Activated CD4-positive, alpha-beta T cell treated with anti-CD3 and anti-CD28 coated beads, Interleukin-2, amount 10 ng/mL, durations not matched to agents 24 days and 14 days (primary cell): ENCODE measurements at regions not wholly inside any gene's neighbourhood (a gene's known extent, or its start where the extent isn't known, plus 50 kb on each side); places are given as distances from the start of the nearest gene placed in this dataset.

Experiments used
- DNase-seq: peaks from one replicate; pipeline ENCODE4 v3.0.0; 2022
- H3K27ac Mint-ChIP-seq: one replicate; pipeline ENCODE4 v1.8.0; 2022; ENCODE audit warnings: mild to moderate bottlenecking, mixed read lengths
- H3K27me3 Mint-ChIP-seq: one replicate; pipeline ENCODE4 v1.8.0; 2022; ENCODE audit warnings: mixed read lengths
- H3K36me3 Mint-ChIP-seq: one replicate; pipeline ENCODE4 v1.8.0; 2022; ENCODE audit warnings: low read depth, mild to moderate bottlenecking, mixed read lengths
- H3K4me1 Mint-ChIP-seq: one replicate; pipeline ENCODE4 v1.8.0; 2021; ENCODE audit warnings: mixed read lengths
- H3K4me3 Mint-ChIP-seq: one replicate; pipeline ENCODE4 v1.8.0; 2022; ENCODE audit warnings: mild to moderate bottlenecking, moderate library complexity, mixed read lengths
- H3K9me3 Mint-ChIP-seq: one replicate; pipeline ENCODE4 v1.8.0; 2021; ENCODE audit warnings: mixed read lengths
- intact Hi-C: fragments of 100-400 bp; cut with micrococcal nuclease; formaldehyde crosslinking; loops from one replicate; pipeline ENCODE4 v1.15.1; 2023

- intact Hi-C loops: no loop called here
- Mint-ChIP-seq H3K27ac (no peak overlapping the region), H3K9me3 (no peaks in the 10 kb centered on the region), H3K36me3 (no peaks in the 10 kb centered on the region), H3K4me1 (no peaks in the 10 kb centered on the region), H3K27me3 (no peaks in the 10 kb centered on the region), H3K4me3 (no peak overlapping the region)
- no peak for DNase-seq
These were observed 220.7 kb downstream of the PTH2R start for GRCh38 chr2:208627110-208627884.

GRCh38 chr2:208627916-208628315, 221.3 kb downstream of the PTH2R start:
- DNase-seq: no peak
- intact Hi-C loops: no loop called here
- Mint-ChIP-seq H3K27ac (no peak overlapping the region), H3K9me3 (no peaks in the 10 kb centered on the region), H3K4me1 (no peaks in the 10 kb centered on the region), H3K4me3 (no peak overlapping the region), H3K27me3 (no peaks in the 10 kb centered on the region), H3K36me3 (no peaks in the 10 kb centered on the region)

GRCh38 chr2:208638059-208638458, 231.5 kb downstream of the PTH2R start:
- Mint-ChIP-seq H3K27ac (no peak overlapping the region), H3K4me3 (no peak overlapping the region), H3K4me1 (no peaks in the 10 kb centered on the region)

GRCh38 chr2:208642125-208642779, 235.7 kb downstream of the PTH2R start:
- Mint-ChIP-seq H3K4me1 (no peaks in the 10 kb centered on the region), H3K36me3 (no peaks in the 10 kb centered on the region), H3K27me3 (no peaks in the 10 kb centered on the region), H3K9me3 (no peaks in the 10 kb centered on the region), H3K27ac (no peak overlapping the region), H3K4me3 (no peak overlapping the region)
- intact Hi-C loops: no loop called here
- no peak for DNase-seq

More at GRCh38 chr2:208638059-208638458, 231.5 kb downstream of the PTH2R start:
- H3K9me3 Mint-ChIP-seq: no peaks in the 10 kb centered on the region
- DNase-seq: no peak
- no peaks in the 10 kb centered on the region for H3K36me3 Mint-ChIP-seq
- intact Hi-C loops: no loop called here
- H3K27me3 Mint-ChIP-seq: no peaks in the 10 kb centered on the region

GRCh38 chr2:208643145-208643544, 236.6 kb downstream of the PTH2R start:
- no peak overlapping the region for H3K27ac Mint-ChIP-seq
- H3K27me3 Mint-ChIP-seq: no peaks in the 10 kb centered on the region
- no peak overlapping the region for H3K4me3 Mint-ChIP-seq
- no peaks in the 10 kb centered on the region for H3K9me3 Mint-ChIP-seq
- no peaks in the 10 kb centered on the region for H3K36me3 Mint-ChIP-seq
- no peaks in the 10 kb centered on the region for H3K4me1 Mint-ChIP-seq
- DNase-seq: no peak
- intact Hi-C loops: no loop called here

- Mint-ChIP-seq H3K27ac (no peak overlapping the region), H3K4me1 (no peaks in the 10 kb centered on the region), H3K4me3 (no peak overlapping the region), H3K9me3 (no peaks in the 10 kb centered on the region), H3K27me3 (no peaks in the 10 kb centered on the region), H3K36me3 (no peaks in the 10 kb centered on the region)
- DNase-seq: no peak
- intact Hi-C loops: no loop called here
These were observed 238.6 kb downstream of the PTH2R start for GRCh38 chr2:208645226-208645625.

- Mint-ChIP-seq H3K9me3 (no peaks in the 10 kb centered on the region), H3K4me1 (no peaks in the 10 kb centered on the region), H3K36me3 (no peaks in the 10 kb centered on the region), H3K27me3 (no peaks in the 10 kb centered on the region), H3K27ac (no peak overlapping the region), H3K4me3 (no peak overlapping the region)
- no peak for DNase-seq
- intact Hi-C loops: no loop called here
These were observed 241.8 kb downstream of the PTH2R start for GRCh38 chr2:208648368-208648767.

- intact Hi-C loops: no loop called here
- Mint-ChIP-seq H3K36me3 (no peaks in the 10 kb centered on the region), H3K9me3 (no peaks in the 10 kb centered on the region), H3K27ac (no peak overlapping the region), H3K27me3 (no peaks in the 10 kb centered on the region), H3K4me1 (no peaks in the 10 kb centered on the region), H3K4me3 (no peak overlapping the region)
- DNase-seq: no peak
These were observed 246.8 kb downstream of the PTH2R start for GRCh38 chr2:208653383-208653782.

- no peaks in the 10 kb centered on the region for H3K9me3 Mint-ChIP-seq
- H3K27me3 Mint-ChIP-seq: no peaks in the 10 kb centered on the region
- no peaks in the 10 kb centered on the region for H3K36me3 Mint-ChIP-seq
- H3K27ac Mint-ChIP-seq: no peak overlapping the region
- DNase-seq: no peak
- intact Hi-C loops: no loop called here
- H3K4me1 Mint-ChIP-seq: no peaks in the 10 kb centered on the region
- H3K4me3 Mint-ChIP-seq: no peak overlapping the region
These were observed 247.5 kb downstream of the PTH2R start for GRCh38 chr2:208654056-208654455.

GRCh38 chr2:208657468-208657867, 250.9 kb downstream of the PTH2R start:
- H3K9me3 Mint-ChIP-seq: peaks cover 3% of the 10 kb centered on the region
- H3K4me1 Mint-ChIP-seq: no peaks in the 10 kb centered on the region
- no peak overlapping the region for H3K27ac Mint-ChIP-seq
- no peak overlapping the region for H3K4me3 Mint-ChIP-seq
- intact Hi-C loops: no loop called here
- H3K27me3 Mint-ChIP-seq: no peaks in the 10 kb centered on the region
- H3K36me3 Mint-ChIP-seq: no peaks in the 10 kb centered on the region
- DNase-seq: no peak

GRCh38 chr2:208669394-208669793, 262.8 kb downstream of the PTH2R start:
- DNase-seq: no peak
- Mint-ChIP-seq H3K27ac (no peak overlapping the region), H3K36me3 (no peaks in the 10 kb centered on the region), H3K27me3 (no peaks in the 10 kb centered on the region), H3K9me3 (no peaks in the 10 kb centered on the region), H3K4me1 (no peaks in the 10 kb centered on the region), H3K4me3 (no peak overlapping the region)
- intact Hi-C loops: no loop called here

- no peaks in the 10 kb centered on the region for H3K9me3 Mint-ChIP-seq
- DNase-seq: no peak
- no peaks in the 10 kb centered on the region for H3K27me3 Mint-ChIP-seq
- H3K36me3 Mint-ChIP-seq: no peaks in the 10 kb centered on the region
- H3K4me3 Mint-ChIP-seq: no peak overlapping the region
- H3K4me1 Mint-ChIP-seq: no peaks in the 10 kb centered on the region
- H3K27ac Mint-ChIP-seq: no peak overlapping the region
- intact Hi-C loops: no loop called here
These were observed 264.7 kb downstream of the PTH2R start for GRCh38 chr2:208671284-208671683.

- no peaks in the 10 kb centered on the region for H3K4me1 Mint-ChIP-seq
- no peak overlapping the region for H3K4me3 Mint-ChIP-seq
- H3K9me3 Mint-ChIP-seq: no peaks in the 10 kb centered on the region
- H3K27ac Mint-ChIP-seq: no peak overlapping the region
- H3K27me3 Mint-ChIP-seq: no peaks in the 10 kb centered on the region
- H3K36me3 Mint-ChIP-seq: no peaks in the 10 kb centered on the region
- intact Hi-C loops: no loop called here
- DNase-seq: no peak
These were observed 265.5 kb downstream of the PTH2R start for GRCh38 chr2:208671886-208672680.

GRCh38 chr2:208673631-208674030, 267.0 kb downstream of the PTH2R start:
- intact Hi-C loops: no loop called here
- Mint-ChIP-seq H3K9me3 (no peaks in the 10 kb centered on the region), H3K36me3 (no peaks in the 10 kb centered on the region), H3K27me3 (no peaks in the 10 kb centered on the region), H3K27ac (no peak overlapping the region), H3K4me1 (no peaks in the 10 kb centered on the region), H3K4me3 (no peak overlapping the region)
- DNase-seq: no peak
